HG03064 (cell line): ENCODE measurements at regions not wholly inside any gene's neighbourhood (a gene's known extent, or its start where the extent isn't known, plus 50 kb on each side); places are given as distances from the start of the nearest gene placed in this dataset.

Experiments
- ATAC-seq: cut with Tn5 transposase; IDR thresholded peaks from one replicate; pipeline ENCODE4 v1.9.1; 2021; ENCODE audit warnings: low read depth; ENCODE audit not compliant: unreplicated experiment

DNA sequence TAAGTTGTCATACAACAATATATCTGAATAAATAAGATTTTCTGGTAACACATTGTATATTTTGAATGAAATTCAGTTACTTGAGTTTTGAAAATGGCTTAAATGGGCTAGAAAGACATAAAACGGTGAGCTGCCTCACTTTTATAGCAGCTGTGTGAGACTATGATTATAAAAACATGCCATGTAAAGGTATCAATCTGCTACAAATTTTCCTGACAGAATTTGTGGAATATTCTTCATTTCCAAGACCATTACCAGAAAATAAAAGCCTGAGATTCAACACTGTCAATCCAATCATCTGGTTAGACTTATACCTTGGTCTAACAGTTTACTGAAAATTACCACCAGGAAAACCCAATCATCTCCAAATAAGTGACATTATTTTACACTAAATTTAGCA, 181.1 kb downstream of the SPCS3 start:
- ATAC-seq, result no peak

DNA sequence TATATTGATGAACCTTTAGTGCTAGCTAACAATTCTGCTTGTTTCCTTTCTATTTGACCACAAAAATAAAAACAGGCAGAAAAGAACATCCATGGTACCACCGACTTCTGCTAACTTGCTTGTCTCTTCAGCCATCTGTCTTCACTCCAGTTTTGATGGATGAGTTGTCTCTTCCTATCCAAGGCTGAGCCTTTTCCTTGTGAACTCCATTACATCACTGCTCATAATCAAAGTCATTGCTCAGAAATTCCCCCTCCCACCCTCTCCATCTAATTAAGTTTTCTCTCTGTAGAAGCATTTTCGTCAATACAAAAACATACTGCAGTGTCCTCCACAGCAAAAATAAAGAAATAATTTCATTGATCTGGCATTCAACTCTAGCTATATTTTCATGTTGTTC, 184.4 kb downstream of the SPCS3 start:
- ATAC-seq, result no peak

DNA sequence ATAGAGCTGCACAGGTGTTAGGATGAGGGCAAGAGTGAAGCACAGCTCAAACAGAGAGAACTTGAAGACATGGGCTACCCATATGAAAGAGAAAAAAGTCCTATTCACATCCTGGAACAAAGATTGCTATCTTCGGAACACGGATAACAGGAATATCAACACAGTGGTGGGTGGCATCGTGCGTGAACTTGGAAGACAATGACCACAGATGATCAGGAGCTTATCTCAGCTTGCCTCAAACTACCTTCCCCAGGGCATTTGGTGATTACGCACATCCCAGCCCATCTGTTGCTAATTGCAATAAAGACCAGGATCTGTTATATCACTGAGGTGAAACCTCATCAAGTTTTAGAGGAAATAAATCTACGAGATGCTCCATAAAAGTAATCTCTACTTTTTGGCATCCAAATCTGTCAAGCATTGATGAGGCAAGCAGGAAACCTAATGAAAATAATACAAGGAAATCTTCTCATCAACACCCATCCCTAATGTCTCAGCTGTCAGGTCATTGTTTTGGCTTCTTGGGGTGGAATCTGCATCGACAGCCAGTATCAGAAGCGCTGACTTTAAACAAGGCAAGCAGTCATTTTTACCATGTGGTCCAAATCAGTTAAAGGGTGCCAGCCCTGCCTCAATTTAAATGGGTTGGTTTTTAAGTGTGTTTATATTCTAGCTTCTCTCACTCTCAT, 188.2 kb downstream of the SPCS3 start:
- no peak for ATAC-seq

DNA sequence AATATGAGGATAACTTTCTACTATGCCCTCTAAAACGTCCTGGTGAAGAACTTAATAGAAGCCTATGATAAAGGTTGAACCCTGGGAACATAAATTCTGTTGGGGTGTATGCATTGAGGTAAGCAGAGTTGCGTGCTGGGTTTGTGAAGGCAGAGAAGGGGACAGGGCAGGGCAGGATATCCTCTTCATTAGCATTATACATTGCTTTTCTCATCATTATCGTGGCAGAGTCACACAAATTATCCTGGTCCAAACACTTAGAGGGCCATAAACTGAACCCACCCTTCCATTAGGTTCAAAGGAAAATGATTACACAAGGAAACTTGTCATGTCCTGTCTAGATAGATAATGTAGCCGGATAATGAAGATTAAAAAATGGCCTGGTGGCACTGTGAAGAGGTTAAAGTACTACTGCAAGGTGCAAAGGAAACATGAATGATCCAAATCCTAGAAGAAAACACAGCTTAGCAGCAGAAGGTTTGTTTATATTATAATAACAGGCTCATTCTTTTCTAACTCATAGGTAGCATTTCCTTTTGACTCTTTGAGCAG, 189.1 kb downstream of the SPCS3 start:
- ATAC-seq, result no peak

DNA sequence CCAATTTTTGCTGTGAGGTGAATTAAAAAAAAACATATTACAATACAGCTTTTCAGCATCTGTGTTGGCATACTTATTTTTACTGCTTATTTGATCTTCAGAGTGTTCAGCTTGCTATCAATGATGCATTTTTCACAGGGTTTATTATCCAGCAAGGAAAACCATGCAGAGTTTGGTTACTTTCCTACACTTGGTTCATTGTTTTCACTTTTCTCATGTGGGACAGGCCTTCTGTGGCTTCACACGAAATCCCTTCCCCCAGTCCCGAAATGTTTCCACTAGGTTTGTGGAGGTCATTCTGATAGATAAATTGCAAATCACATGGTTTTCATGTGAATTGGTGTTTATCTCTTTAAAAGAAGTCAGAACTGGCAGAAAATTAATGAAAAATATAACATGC, 205.8 kb downstream of the SPCS3 start:
- no peak for ATAC-seq

DNA sequence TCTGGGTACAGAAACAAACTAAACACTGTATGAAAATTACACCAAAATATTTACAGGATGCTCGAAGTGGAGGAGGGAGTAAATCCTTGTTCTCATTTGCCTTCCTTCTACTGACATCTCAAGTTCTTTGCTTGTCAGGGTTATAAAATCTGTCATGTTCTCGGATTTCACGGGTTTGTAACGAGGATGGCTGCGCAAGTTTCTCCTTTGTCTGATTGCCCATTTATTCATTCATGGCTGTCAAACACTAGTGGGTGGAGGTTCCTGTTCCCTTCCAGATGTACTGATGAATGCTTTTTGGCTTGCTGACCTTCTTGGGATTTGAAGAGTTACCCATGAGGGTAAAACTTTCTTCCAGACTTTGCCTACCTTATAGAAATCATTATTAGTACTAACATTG, 206.9 kb downstream of the SPCS3 start:
- ATAC-seq, result no peak

DNA sequence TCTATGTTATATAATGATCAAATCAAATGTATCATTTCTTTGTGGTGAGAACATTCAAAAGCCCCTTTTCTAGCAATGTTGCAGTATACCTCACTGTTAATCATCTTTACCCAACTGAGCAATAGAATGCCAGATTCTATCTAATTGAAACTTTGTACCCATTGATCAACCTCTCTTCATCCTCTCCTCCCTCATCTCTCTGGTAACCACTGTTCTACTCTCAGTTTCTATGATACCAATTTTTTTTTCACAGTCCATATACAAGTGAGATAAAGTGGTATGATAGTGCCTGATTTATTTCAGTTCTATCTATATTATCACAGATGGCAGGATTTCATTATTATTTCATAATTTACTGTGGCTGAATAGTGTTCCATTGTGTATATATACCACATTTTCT, 209.8 kb downstream of the SPCS3 start:
- ATAC-seq, result no peak

DNA sequence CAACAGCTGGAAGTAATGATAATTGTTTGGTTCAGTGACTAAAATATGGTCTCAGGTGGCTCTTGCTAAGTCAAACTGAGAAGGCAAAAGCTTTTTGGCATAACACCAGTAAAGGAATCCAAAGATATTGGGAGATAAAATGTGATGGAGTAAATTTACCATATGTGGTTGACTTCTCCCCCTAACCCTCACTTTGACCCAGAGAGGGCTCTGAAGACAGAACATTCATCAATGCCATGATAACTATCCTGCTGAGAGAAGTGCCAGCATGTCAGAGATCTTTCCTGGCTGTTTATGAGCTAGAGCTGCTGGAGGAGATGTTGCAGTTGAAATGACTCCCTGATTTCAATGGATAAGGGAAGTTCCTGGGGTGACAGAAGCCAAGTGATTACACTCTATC, 213.4 kb downstream of the SPCS3 start:
- ATAC-seq, result no peak

DNA sequence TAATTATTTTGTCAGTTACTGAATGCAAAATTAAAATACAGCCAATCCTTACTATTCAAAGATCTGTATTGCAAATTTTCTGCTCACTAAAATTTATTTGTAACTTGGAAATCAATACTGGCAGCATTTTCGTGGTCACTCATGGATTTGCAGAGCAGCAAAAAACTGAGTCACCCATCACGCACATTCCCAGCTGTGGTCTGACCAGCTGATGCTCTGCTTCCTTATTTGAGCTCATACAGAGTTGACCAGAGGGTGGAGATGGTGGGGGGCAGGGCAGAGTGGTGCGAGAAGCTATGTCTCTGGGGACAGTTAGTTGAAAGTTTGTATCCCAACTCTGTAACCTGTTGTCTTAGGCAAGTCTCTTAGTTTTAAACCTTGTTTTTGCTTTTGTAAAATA, 214.8 kb downstream of the SPCS3 start:
- ATAC-seq, result no peak

DNA sequence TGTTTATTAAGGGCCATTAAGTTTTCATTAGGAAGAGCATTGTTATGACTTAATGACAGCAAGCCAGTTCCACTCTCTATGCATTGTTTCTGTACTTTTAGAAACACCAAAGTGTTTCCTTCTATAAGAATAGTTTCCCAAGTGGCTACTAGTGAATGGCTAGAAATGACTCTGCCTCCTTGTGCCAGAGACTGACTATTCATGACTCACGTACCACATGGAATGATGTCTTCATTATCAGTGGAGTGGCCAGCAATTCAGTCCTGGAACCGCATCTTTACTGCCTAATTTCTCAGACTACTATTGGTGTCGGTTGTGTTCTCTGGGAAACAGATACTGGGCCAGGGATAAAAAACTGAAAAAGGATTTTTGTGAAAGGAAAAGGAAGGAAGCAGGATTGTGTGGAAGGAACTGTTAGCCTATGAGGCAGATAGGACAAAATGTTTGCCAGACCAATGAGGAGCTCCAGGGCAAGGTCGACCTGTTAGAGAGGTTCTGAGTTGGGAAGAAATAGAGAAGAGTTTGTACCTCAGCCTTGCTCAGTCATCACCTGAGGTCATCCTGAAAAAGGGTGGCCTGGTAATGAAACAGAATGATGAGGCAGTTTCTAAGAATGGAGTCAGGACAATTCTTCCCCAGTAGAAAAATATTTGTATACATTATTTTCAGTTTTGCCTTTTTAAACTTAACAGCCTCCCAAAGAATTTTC, 218.6 kb downstream of the SPCS3 start:
- no peak for ATAC-seq

DNA sequence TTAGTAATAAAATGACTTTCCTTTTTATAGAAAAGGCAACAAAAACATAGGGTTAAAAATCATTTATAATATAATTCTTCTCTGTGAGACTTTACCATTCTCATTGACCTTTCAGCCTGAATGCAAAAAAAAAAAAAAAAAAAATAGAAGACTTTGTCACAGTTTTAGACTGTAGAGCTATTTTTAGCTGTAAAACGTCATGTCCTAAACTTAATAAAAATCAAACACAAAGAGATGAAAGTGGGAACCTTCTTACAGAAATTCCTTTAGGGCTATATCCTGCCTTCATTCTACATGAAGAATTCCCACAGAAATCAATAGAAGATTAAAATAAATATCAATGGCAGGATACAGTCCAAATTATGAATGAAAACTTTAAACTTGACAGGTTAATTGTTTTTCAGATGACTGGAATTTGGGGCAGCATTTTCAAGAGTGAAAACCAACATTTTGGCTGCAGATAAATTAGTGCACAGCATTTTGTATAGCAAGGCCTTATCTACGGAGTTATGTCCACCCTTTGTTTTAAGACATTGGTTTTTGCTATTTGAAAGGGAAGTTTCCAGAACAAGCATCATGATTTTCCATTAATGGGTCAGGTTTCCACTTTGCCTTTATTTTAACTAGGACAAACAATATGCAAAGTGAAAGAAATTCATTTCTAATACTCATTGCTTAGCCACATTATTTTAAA, 219.5 kb downstream of the SPCS3 start:
- ATAC-seq, result no peak

DNA sequence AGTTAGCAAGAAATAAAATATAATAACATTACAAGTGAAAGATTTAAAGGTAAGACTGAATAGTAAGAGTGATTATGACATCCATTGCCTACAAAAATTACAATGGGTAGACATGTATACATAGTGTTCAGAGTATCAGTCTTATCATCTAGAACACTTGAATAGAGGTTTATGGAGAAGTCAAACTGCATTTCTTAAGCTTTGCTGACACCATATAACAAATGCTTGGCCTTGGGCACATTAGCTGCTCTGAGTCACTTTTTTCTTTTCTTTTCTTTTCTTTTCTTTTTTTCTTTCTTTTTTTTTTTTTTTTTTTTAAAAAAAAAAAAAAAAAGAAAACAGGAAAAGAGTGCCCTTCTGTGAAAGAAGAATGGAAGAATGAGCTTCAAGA, 220.0 kb downstream of the SPCS3 start:
- no peak for ATAC-seq

DNA sequence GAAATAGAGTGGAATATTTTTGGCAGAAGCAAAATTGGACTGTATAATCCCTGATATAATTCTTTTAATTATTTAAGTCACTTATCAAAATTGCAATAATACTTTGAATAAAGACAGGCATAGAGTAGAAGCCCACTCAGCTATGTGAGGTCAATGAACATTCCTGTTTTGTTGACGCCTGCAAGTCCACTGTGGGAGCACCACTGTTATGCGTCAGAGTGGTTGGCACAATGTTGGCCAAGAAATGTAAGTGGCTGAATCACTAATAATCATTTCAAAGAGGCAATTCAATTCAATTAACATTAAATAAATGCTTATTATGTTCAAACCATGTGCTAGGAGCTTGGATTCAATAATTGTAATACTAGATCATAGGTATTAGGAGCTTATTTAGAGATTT, 221.0 kb downstream of the SPCS3 start:
- no peak for ATAC-seq

DNA sequence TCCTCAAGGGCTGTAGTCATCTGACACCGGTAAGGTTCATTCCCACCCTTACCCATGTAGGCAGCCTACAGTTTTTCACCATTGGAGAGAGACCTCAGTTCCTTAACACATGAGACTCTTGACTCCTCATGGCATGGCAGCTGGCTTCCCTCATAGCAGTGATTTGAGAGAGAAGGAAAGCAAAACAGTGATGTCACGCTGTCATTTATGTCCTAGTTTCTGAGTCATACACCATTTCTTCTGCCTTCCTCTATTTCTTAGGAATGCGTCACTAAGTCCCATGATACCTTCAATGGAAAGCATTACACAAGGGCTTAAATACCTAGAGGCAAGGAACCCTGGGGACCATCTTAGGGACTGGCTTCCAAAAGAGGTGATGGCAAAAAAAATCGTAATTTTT, 226.1 kb downstream of the SPCS3 start:
- ATAC-seq, result no peak

DNA sequence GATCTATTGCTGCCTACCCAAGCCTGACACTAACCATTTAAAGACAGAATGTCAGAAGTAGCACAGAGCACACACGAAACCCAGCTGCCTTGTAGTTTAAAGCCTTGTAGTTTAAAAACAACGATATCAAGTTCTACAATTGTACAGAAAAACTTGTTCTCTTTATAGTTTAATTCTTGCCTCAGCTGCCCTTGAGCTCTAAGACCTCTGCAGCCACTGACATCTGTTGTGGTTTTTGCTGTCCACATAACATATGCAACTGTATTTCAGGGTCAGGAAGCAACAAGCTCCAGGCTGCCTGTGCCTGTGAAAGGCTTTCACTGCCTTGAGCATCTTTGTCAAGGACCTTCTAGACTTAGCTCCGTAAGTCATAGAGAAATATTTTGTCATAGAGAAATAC, 227.2 kb downstream of the SPCS3 start:
- no peak for ATAC-seq

DNA sequence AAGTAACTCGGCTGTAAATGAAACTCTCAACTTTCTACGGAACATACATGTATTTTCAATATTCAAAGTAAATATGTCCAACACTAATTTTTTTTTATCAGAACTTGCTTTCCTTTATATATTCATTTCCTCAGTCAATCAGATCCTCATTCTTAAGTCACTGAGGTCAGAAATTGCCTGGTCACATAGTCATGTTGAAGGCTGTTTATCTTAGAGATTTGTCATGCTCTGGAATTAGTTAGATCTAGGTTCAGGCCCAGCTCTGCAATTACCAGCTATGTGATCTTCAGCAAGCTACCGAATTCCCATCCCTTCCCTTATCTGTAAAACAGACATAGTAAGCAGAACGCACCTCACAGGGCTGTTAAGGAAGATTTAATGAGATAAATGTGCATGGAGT, 228.8 kb downstream of the SPCS3 start:
- no peak for ATAC-seq

DNA sequence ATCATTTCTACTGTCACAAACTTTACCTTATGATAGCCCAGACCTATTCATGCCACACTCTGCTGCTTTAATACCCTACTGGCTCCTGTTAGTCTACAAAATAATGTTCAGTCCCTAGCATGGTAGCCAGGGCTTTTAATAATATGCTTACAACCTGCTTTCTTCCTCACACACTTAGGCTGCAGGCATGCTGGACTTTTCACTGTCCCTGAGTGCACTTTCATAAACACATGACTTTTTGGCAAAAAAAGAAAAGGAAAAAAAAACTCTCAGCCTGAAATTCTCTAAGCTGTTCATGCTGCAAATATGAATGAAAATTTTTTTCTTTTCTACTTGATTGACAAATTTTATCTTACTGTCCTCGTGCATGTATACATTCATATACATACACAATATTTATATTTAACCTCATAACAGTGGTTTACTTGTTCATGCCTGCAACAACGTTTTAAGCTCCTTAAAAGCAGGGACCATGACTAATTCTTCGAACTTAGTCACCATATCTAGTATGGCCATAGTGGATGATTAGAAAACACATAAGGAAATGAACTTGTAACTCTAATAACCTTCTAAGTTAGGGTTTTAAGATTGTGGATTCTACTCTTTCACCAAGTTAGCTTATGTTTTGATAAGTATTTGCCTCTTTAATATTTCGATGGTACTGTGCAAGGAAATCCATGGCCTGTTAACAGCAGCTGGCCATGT, 229.5 kb downstream of the SPCS3 start:
- ATAC-seq, result no peak

DNA sequence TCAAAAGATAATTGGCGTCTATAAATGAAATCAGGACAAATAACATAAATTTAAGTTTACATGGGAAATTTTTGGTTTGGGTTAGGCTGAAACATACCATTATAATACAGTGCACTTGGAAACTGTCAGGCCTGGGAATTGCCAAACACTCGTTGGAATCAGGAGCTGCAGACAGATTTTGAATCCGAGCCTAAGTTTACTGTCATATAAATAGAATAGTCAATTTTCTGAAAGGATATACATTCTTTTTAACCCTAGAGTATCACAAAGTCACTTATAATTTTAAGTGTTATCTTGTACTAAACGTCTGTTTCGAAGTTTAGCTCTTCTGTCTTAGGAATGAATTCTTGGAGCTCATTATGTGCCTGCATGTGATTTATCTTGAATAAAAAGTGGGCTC, 234.1 kb downstream of the VEGFC start:
- ATAC-seq, result no peak

DNA sequence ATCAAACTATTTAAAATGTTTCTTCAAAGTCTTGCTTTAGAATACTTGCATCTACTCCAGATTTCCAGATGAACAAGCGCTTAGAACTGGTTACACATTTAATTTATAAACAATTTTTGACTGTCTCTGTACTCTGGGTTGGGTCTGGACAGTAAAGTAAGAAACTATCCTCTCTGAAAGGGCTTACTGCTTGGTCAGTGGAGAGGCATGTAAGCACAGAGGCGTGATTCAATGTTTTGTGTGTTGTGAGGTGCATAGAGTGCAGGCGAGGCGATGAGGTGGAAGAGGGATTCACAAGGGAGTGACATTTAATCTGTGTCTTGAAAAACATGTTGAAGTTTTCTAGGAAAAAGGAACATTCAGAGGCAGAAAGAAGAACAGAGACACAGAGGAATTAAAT, 231.4 kb downstream of the VEGFC start:
- ATAC-seq, result no peak

DNA sequence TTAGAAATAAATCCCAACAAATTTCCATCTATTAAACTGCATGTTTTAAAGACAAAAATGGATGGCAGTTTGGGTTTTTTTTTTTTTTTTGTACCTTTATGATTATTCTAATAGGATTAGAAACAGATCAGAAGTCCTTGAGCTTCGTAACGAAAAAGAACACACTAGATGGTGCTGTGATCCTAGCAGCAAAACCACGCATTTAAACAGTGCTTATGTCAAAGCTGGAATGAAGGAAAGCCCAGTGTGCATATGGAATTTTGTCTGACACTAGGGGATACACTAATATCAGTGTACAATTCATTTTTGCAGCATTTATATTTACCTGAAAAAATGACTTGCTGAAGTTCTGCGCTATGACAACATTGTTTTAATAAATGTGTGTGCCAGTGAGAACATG, 229.1 kb downstream of the VEGFC start:
- no peak for ATAC-seq

DNA sequence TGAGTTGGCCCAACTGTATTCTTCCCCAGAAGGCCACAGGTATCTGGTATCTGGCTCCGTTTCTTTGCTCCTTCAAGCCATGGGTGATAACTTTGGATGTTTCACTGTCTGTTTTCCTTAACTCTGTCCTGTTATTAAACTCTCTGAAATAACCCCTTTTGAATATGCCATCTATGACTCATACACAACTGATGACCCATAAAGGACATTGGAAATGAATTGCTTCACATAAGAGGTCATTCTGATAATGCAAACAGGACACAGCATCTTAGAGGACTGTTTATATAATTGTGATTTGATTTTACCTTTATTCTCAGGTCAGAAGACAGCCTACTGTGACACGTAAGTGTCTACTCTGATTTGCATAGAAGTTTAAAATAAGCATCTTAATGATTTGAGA, 227.7 kb downstream of the VEGFC start:
- ATAC-seq, result no peak
